Mammary epithelial cell (primary cell): ENCODE measurements at regions not wholly inside any gene's neighbourhood (a gene's known extent, or its start where the extent isn't known, plus 50 kb on each side); places are given as distances from the start of the nearest gene placed in this dataset.

Experiments
- CTCF ChIP-seq, 2 donors: IDR thresholded peaks in 1 of 2; conservative IDR thresholded peaks in 1 of 2; 2 replicates each; pipeline ENCODE4 v1.5.1; 2011 to 2012; ENCODE audit warnings: inconsistent platforms in 2 of 2, low read length in 2 of 2, mild to moderate bottlenecking in 2 of 2, control low read depth in 1 of 2, low read depth in 1 of 2; ENCODE audit not compliant: insufficient read depth in 1 of 2; ENCODE audit errors: extremely low read depth in 1 of 2
- EZH2 ChIP-seq: IDR thresholded peaks from 2 replicates; pipeline ENCODE4 v1.6.1; 2012; ENCODE audit warnings: low read length, inconsistent platforms, borderline replicate concordance

GRCh38 chr2:193076995-193077394 lies 882.3 kb upstream of the TMEFF2 start:
- no peak for TF ChIP-seq CTCF (conservative IDR thresholded peaks at IDR 0.05 in 1 of 2, IDR thresholded peaks at IDR 0.05 in 1 of 2; ENCODE audit: extremely low read depth in 1 of 2, insufficient read depth in 1 of 2, low read depth in 1 of 2, low read length in 2 of 2)
- no peak for TF ChIP-seq EZH2
